ENCODE measurements at regions not wholly inside any gene's neighbourhood (a gene's known extent, or its start where the extent isn't known, plus 50 kb on each side); places are given as distances from the start of the nearest gene placed in this dataset.

DNA sequence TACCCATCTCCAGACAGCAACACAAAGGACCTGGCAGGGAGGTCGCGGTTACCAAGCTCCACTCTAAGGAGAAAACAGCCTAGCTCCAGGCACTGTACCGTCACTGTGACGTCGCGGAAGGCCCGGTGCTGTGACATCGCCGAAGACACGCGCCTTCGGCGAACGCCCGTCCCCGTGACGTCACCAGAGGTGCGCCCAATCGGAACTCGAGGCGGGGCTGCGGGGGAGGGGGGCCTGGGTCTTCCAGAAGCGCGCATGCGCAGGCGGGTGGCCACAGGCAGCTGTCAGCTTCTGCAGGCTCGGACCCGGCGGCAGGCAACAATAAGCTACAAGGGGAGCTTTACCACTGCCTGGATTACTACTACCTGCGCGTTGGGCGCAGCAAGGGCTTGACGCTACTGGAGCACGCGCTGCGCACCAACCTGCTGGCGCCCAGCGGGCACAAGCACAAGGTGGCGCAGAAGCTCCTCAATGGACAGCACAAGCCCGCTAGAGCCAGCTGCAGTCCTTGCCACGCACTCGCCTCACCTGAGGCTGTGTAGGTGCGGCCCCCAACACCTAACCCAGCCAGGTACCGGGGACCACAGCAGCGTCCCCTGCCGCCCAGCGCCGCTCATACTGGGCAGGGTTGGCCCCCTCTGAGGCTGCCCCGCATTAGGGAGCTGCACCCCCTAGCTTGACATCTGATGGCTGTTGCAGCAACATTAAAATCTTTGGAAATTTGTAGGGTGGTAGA lies 208.4 kb downstream of the TPST1 start:
- CTCF ChIA-PET: interaction anchor here (0.8 to 1.7 kb wide), 13 partner anchors 11 to 372 kb away, joined by 3 to 6 read pairs (median 4); no protein-coding TSS in a partner anchor
- POLR2A ChIA-PET: no interaction called here
- no peaks in the 10 kb centered on the region for H3K27me3 ChIP-seq (replicated peaks in 2 of 5; ENCODE audit: control insufficient read depth in 4 of 5, insufficient read depth in 5 of 5, low read length in 4 of 5)

GRCh38 chr7:66415659-66416265 lies 210.6 kb downstream of the TPST1 start:
- peak in 1 of 3 donors; percentile 14 for DNase-seq
- POLR2A ChIA-PET: no interaction called here
- 90% methylated on average over 2 of the region's 4 CpGs for whole genome bisulfite sequencing (ENCODE audit: insufficient coverage)

More for the DNA sequence above, 208.4 kb downstream of the TPST1 start:
- H3K4me1 ChIP-seq (ENCODE audit: control extremely low read depth in 1 of 4, control insufficient read depth in 4 of 4, insufficient read depth in 4 of 4, low read length in 3 of 4): peaks cover 0 to 13% (median 12%) of the 10 kb centered on the region in 4 experiments
- no peaks in the 10 kb centered on the region for H3K9me3 ChIP-seq (ENCODE audit: control extremely low read depth in 1 of 5, control insufficient read depth in 4 of 5, insufficient read depth in 2 of 5, low read depth in 1 of 5, low read length in 4 of 5)
- peak overlapping the region; percentile 28 to 86 (median 70) for H3K4me3 ChIP-seq (ENCODE audit: control insufficient read depth in 1 of 7, extremely low read depth in 1 of 7, insufficient read depth in 4 of 7, low read depth in 2 of 7, low read length in 6 of 7)
- H3K36me3 ChIP-seq (ENCODE audit: control insufficient read depth in 4 of 4, insufficient read depth in 4 of 4, low read length in 3 of 4): peaks cover 0 to 8% (median under 1%) of the 10 kb centered on the region in 4 experiments
- H3K27ac ChIP-seq (ENCODE audit: insufficient read depth in 1 of 2, low read depth in 1 of 2, low read length in 2 of 2, poor library complexity in 1 of 2, severe bottlenecking in 2 of 2): no peak overlapping the region
- 5% methylated on average over 46 of the region's 49 CpGs for WGBS (ENCODE audit: insufficient coverage)
- peak; percentile 95 to 96 (median 95) for DNase-seq

DNA sequence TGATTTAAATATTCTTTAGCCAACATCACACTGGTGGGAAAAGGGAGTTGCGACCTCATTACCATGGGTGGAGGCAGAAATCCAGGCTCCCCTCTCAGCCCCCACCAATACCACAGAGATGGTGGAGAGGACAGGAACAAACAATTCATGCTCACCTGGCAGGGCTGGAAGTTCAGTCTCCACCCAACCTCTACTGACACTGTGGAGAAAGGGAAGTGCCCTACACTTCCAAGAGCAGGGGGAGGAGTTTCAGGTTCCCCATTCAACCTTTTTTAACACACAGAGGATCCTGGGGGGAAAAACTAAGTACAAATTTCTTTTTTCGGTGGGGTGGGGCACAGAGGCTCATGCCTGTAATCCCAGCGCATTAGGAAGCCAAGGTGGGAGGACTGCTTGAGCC lies 210.1 kb upstream of the KCTD7 start:
- ChIA-PET POLR2A (no interaction called here), CTCF (no interaction called here)
- DNase-seq: no peak
- Histone ChIP-seq H3K9me3 (ENCODE audit: control extremely low read depth in 1 of 5, control insufficient read depth in 4 of 5, insufficient read depth in 2 of 5, low read depth in 1 of 5, low read length in 4 of 5) (no peaks in the 10 kb centered on the region), H3K4me1 (ENCODE audit: control extremely low read depth in 1 of 4, control insufficient read depth in 4 of 4, insufficient read depth in 4 of 4, low read length in 3 of 4) (peaks cover 0 to 15% (median 8%) of the 10 kb centered on the region in 4 experiments), H3K27me3 (replicated peaks in 2 of 5; ENCODE audit: control insufficient read depth in 4 of 5, insufficient read depth in 5 of 5, low read length in 4 of 5) (no peaks in the 10 kb centered on the region), H3K27ac (ENCODE audit: insufficient read depth in 1 of 2, low read depth in 1 of 2, low read length in 2 of 2, poor library complexity in 1 of 2, severe bottlenecking in 2 of 2) (no peak overlapping the region), H3K4me3 (ENCODE audit: control insufficient read depth in 1 of 7, extremely low read depth in 1 of 7, insufficient read depth in 4 of 7, low read depth in 2 of 7, low read length in 6 of 7) (no peak overlapping the region), H3K36me3 (ENCODE audit: control insufficient read depth in 4 of 4, insufficient read depth in 4 of 4, low read length in 3 of 4) (no peaks in the 10 kb centered on the region)
- 83% methylated on average over 2 of the region's 3 CpGs for WGBS (ENCODE audit: insufficient coverage)

More at GRCh38 chr7:66415659-66416265, 210.6 kb downstream of the TPST1 start:
- CTCF ChIA-PET: no interaction called here
- Histone ChIP-seq H3K4me1 (ENCODE audit: control extremely low read depth in 1 of 4, control insufficient read depth in 4 of 4, insufficient read depth in 4 of 4, low read length in 3 of 4) (peaks cover 0 to 16% (median 12%) of the 10 kb centered on the region in 4 experiments), H3K36me3 (ENCODE audit: control insufficient read depth in 4 of 4, insufficient read depth in 4 of 4, low read length in 3 of 4) (no peaks in the 10 kb centered on the region), H3K9me3 (ENCODE audit: control extremely low read depth in 1 of 5, control insufficient read depth in 4 of 5, insufficient read depth in 2 of 5, low read depth in 1 of 5, low read length in 4 of 5) (no peaks in the 10 kb centered on the region), H3K4me3 (ENCODE audit: control insufficient read depth in 1 of 7, extremely low read depth in 1 of 7, insufficient read depth in 4 of 7, low read depth in 2 of 7, low read length in 6 of 7) (no peak overlapping the region), H3K27me3 (replicated peaks in 2 of 5; ENCODE audit: control insufficient read depth in 4 of 5, insufficient read depth in 5 of 5, low read length in 4 of 5) (no peaks in the 10 kb centered on the region), H3K27ac (ENCODE audit: insufficient read depth in 1 of 2, low read depth in 1 of 2, low read length in 2 of 2, poor library complexity in 1 of 2, severe bottlenecking in 2 of 2) (no peak overlapping the region)

DNA sequence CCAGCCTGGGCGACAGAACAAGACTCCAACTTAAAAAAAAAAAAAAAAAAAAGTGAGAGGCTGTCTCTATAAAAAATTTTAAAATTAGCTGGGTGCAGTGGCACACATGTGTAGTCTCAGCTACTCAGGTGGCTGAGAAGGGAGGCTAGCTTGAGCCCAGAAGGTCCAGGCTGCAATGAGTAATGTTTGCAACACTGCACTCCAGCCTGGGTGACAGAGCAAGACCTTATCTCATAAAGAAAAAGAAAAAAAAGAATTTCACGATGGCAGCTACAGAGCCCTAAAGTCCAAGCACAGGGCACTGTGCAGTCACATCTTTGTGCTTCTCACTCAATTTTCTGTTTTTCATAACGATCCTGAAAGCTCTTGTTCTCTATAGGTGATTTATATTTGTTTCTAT lies 209.5 kb upstream of the KCTD7 start:
- no peaks in the 10 kb centered on the region for H3K27me3 ChIP-seq (replicated peaks in 2 of 5; ENCODE audit: control insufficient read depth in 4 of 5, insufficient read depth in 5 of 5, low read length in 4 of 5)
- no peaks in the 10 kb centered on the region for H3K36me3 ChIP-seq (ENCODE audit: control insufficient read depth in 4 of 4, insufficient read depth in 4 of 4, low read length in 3 of 4)
- WGBS (ENCODE audit: insufficient coverage): 100% methylated on average over 1 of the region's 3 CpGs
- H3K9me3 ChIP-seq (ENCODE audit: control extremely low read depth in 1 of 5, control insufficient read depth in 4 of 5, insufficient read depth in 2 of 5, low read depth in 1 of 5, low read length in 4 of 5): no peaks in the 10 kb centered on the region
- H3K4me3 ChIP-seq (ENCODE audit: control insufficient read depth in 1 of 7, extremely low read depth in 1 of 7, insufficient read depth in 4 of 7, low read depth in 2 of 7, low read length in 6 of 7): no peak overlapping the region
- peaks cover 0 to 8% (median 2%) of the 10 kb centered on the region in 4 experiments for H3K4me1 ChIP-seq (ENCODE audit: control extremely low read depth in 1 of 4, control insufficient read depth in 4 of 4, insufficient read depth in 4 of 4, low read length in 3 of 4)
- no peak for DNase-seq
- ChIA-PET POLR2A (no interaction called here), CTCF (no interaction called here)
- no peak overlapping the region for H3K27ac ChIP-seq (ENCODE audit: insufficient read depth in 1 of 2, low read depth in 1 of 2, low read length in 2 of 2, poor library complexity in 1 of 2, severe bottlenecking in 2 of 2)

- POLR2A ChIA-PET: no interaction called here
Observed at GRCh38 chr7:66421830-66422475, 206.7 kb upstream of the KCTD7 start.

GRCh38 chr7:66423729-66424128 lies 205.0 kb upstream of the KCTD7 start:
- Histone ChIP-seq H3K9me3 (ENCODE audit: control extremely low read depth in 1 of 5, control insufficient read depth in 4 of 5, insufficient read depth in 2 of 5, low read depth in 1 of 5, low read length in 4 of 5) (no peaks in the 10 kb centered on the region), H3K27me3 (replicated peaks in 2 of 5; ENCODE audit: control insufficient read depth in 4 of 5, insufficient read depth in 5 of 5, low read length in 4 of 5) (no peaks in the 10 kb centered on the region), H3K36me3 (ENCODE audit: control insufficient read depth in 4 of 4, insufficient read depth in 4 of 4, low read length in 3 of 4) (peaks cover 0 to 2% (median 0%) of the 10 kb centered on the region in 4 experiments), H3K4me1 (ENCODE audit: control extremely low read depth in 1 of 4, control insufficient read depth in 4 of 4, insufficient read depth in 4 of 4, low read length in 3 of 4) (peaks cover 0 to 5% (median 0%) of the 10 kb centered on the region in 4 experiments), H3K4me3 (ENCODE audit: control insufficient read depth in 1 of 7, extremely low read depth in 1 of 7, insufficient read depth in 4 of 7, low read depth in 2 of 7, low read length in 6 of 7) (no peak overlapping the region), H3K27ac (ENCODE audit: insufficient read depth in 1 of 2, low read depth in 1 of 2, low read length in 2 of 2, poor library complexity in 1 of 2, severe bottlenecking in 2 of 2) (no peak overlapping the region)
- ChIA-PET CTCF (no interaction called here), POLR2A (no interaction called here)
- peak in 2 of 3 donors; percentile 35 to 42 for DNase-seq
- 87% methylated on average over 4 of the region's 7 CpGs for WGBS (ENCODE audit: insufficient coverage)

More at GRCh38 chr7:66421830-66422475, 206.7 kb upstream of the KCTD7 start:
- Histone ChIP-seq H3K4me1 (ENCODE audit: control extremely low read depth in 1 of 4, control insufficient read depth in 4 of 4, insufficient read depth in 4 of 4, low read length in 3 of 4) (peaks cover 0 to 9% (median 0%) of the 10 kb centered on the region in 4 experiments), H3K36me3 (ENCODE audit: control insufficient read depth in 4 of 4, insufficient read depth in 4 of 4, low read length in 3 of 4) (peaks cover 0 to 2% (median 0%) of the 10 kb centered on the region in 4 experiments), H3K9me3 (ENCODE audit: control extremely low read depth in 1 of 5, control insufficient read depth in 4 of 5, insufficient read depth in 2 of 5, low read depth in 1 of 5, low read length in 4 of 5) (no peaks in the 10 kb centered on the region), H3K27ac (ENCODE audit: insufficient read depth in 1 of 2, low read depth in 1 of 2, low read length in 2 of 2, poor library complexity in 1 of 2, severe bottlenecking in 2 of 2) (no peak overlapping the region), H3K4me3 (ENCODE audit: control insufficient read depth in 1 of 7, extremely low read depth in 1 of 7, insufficient read depth in 4 of 7, low read depth in 2 of 7, low read length in 6 of 7) (no peak overlapping the region), H3K27me3 (replicated peaks in 2 of 5; ENCODE audit: control insufficient read depth in 4 of 5, insufficient read depth in 5 of 5, low read length in 4 of 5) (no peaks in the 10 kb centered on the region)
- peak in 1 of 3 donors; percentile 8 for DNase-seq
- CTCF ChIA-PET: interaction anchor here (0.6 to 1.4 kb wide), 2 partner anchors 11 to 38 kb away, joined by 3 read pairs; no protein-coding TSS in a partner anchor
- 96% methylated on average over 7 of the region's 8 CpGs for WGBS (ENCODE audit: insufficient coverage)
